22Rv1 (cell line): ENCODE measurements at regions not wholly inside any gene's neighbourhood (a gene's known extent, or its start where the extent isn't known, plus 50 kb on each side); places are given as distances from the start of the nearest gene placed in this dataset.
"Not testable (repeated sequence)": the region's sequence is repeated elsewhere in the genome, so short reads cannot be mapped to it uniquely, and the experiment has no call there.

Experiments used
- CTCF ChIP-seq: fragments of 450-650 bp; IDR thresholded peaks from 2 replicates; pipeline ENCODE4 v1.5.1; 2017; ENCODE audit warnings: mild to moderate bottlenecking
- ZFX ChIP-seq: fragments of 450-650 bp; IDR thresholded peaks from 2 replicates; pipeline ENCODE4 v1.6.1; 2017; ENCODE audit warnings: antibody characterized with exemption, borderline replicate concordance

DNA sequence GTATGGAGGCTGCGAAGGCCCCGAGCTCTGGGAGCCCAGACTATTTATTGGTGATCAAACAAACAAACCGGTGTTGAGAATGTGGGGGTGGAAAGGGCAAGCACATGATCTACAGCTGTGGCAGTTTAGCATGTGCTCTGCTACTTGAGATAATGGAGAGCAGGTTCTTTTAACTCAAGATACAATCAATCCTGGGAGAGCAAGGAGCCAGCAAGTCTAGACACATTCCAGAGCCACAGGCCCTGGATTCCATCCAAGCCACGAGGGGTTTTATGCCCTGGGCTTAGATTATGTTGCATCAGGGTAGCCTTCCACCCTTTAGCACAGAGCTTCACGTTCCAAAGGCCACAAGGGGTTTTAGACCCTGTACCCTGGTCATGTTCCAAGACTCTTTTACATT lies 355.9 kb upstream of the ARID1B start:
- TF ChIP-seq CTCF, ZFX: not testable (repeated sequence)
